GM19463 (cell line): ENCODE measurements at regions not wholly inside any gene's neighbourhood (a gene's known extent, or its start where the extent isn't known, plus 50 kb on each side); places are given as distances from the start of the nearest gene placed in this dataset.

Experiments used
- ATAC-seq: cut with Tn5 transposase; IDR thresholded peaks from one replicate; pipeline ENCODE4 v1.9.1; 2021; ENCODE audit warnings: mild to moderate bottlenecking, moderate library complexity; ENCODE audit not compliant: unreplicated experiment

DNA sequence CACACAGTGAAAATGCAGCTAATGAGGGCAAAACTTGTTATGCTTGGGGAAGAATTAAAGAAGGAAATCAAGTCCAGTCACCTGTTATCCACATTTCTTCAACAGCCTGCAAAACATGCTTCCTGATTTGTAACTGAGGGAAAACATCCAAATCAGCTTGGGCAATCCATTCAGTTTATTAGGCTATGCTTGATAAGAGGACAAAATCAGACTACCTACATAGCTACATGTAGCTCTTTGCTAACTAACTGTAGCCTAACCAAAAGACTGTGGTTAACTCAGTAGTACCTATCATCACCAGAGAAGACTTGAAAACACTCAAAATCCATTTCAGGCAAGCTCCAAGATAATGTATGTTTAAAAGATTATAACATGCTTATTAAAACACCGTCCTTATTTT, 436.4 kb downstream of the SHQ1 start:
- no peak for ATAC-seq

DNA sequence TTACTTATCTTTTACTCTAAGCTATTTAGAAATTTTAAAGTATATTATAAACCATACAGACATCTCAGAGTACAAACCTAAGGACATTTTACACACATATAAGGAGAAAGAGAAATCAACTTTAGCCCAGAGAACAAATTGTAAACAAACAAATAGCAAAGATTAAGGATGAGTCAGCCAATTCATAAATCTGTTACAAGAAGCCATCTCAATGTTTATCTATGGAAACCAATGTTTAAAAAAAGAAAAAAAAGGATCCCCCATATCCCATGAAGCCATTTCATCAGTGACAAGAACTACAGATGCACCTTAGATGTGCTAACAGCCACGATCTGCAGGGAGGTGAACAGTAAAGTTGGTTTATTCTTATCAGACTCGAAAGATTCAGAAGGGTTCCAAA, 437.1 kb downstream of the SHQ1 start:
- no peak for ATAC-seq

DNA sequence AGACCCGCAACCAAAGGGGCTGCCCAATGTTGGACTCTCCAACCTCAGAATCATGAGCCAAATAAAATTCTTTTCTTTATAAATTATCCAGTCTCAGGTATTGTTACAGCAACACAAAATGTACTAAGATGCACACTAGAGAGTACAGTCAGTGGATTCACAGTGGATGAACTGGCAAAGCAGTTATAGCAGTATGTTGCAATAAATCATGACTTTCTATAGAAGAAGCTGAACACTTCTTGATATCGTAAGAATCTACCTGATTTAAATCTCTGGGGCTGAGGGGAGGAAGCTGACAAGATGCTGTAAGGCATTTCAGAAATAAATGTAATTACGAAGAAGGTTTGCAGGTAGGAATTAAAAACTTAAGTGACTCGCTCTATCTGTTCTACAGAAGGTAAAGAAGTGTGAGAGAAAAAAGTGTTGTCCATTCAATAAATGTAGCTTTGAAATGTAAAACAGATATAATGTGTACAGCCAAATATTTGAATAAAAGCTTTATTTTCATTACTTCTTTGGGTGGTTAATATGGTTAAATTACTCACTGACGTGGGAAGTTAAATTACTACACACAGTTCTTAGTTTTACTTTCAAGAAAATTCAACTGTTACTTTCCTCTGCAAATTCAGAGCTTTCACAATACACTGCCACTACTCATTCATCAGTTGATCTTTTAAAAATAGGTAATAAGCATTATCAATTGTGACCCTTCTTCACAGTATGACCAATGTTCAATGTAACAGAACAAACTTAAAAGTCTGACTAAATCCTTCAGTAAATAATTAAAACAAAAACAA, 439.1 kb downstream of the SHQ1 start:
- no peak for ATAC-seq

DNA sequence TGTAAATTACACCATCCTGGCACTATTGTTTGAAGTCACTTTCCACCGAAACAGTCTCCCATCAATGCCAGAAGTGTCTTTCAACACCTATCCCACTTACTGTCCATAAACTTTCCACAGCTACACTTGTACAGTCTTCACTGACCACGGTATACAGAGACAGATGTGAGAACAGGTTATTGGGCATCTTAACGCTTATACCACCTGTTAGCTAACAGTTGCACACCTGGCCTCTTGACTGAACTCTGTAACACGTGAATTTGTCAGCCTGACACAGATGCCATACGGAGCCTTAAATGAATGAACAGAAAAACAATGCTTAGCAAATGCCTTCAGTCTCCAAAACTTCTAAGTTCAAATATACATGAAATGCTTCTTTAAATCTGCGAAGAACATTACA, 440.5 kb downstream of the SHQ1 start:
- ATAC-seq: no peak

DNA sequence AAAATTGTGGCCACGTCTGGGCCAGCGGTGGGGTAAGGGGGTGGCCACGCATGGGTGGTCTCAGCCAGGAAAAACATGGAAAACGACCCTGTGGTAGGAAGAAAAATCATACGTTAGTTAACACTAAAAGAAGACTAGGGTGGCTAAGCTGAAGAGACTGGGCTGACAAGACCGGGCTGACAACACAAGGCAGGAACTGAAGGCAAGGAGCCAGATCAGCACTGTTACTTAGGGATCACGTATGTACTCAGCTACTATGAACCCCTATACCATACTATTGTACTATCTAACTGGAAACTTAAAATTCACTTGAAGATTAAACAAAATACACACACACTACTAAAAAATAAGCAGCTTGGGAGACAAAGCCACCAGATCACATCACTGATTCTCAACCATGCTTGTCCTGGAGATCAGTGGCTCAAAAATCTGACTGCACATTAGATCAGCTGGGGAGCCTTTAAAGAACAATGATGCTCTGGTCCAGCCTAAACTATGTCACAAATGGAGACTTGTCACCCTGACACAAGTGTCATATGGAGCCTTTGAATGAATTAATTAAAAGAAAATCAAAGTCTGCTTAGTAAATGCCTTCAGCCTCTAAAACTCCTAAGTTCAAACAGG, 442.2 kb downstream of the SHQ1 start:
- no peak for ATAC-seq

DNA sequence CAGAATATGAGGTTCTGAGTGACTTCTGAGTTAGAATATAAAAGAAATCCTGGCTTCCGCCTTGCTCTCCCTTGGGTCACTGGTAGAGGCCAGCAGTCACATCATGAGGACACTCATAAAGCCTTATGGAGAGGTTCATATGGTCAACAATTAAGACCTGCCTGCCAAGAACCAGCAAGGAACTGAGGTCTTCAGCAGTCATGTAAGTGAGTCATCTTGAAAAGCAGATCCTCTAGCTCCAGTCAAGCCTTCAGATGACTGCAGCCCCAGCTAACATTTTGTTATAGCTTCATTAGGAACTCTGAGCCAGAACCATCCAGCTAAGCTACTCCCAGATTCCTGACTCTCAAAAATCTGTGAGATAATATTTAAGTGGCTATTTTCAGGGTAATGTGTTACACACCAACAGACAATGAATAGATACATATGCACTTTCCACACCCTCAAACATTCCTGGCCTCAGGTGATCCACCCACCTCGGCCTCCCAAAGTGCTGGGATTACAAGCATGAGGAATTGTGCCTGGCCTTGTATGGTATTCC, 447.2 kb downstream of the SHQ1 start:
- no peak for ATAC-seq

DNA sequence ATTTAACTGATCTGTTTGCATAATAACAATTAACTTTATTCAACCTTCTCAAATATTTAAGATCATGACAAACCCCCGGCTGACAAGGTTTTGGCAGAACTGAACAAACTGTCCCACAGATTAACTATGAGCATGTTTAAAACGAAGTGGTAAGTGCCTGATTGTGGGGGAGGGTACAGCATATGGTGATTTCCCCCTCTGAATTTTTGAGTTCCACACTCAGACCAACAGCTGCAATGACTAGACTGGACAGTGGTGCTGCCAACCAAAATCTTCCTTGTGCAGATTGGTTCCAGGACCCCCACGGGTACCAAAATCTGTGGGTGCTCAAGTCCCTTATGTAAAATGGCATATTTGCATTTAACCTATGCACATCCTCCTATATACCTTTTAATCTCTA, 449.5 kb downstream of the SHQ1 start:
- ATAC-seq: no peak

DNA sequence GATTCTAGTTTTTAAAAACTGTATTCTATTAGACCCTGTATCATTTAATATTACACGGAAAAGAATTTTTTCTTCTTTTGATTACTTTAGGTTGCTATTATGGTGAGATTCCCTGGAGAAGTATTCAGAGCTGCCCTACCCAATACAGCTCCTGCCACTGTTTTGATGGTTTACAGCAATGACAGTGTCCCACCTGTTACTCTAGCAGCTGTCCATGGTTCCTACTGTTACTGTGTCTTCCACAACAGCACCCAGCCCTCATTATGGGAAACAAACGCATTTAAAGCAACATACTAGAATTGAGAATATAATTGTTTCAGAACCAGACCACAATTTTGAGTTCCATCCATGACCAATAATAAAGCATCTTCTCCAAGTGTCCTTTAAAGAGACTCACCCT, 450.7 kb downstream of the SHQ1 start:
- no peak for ATAC-seq

DNA sequence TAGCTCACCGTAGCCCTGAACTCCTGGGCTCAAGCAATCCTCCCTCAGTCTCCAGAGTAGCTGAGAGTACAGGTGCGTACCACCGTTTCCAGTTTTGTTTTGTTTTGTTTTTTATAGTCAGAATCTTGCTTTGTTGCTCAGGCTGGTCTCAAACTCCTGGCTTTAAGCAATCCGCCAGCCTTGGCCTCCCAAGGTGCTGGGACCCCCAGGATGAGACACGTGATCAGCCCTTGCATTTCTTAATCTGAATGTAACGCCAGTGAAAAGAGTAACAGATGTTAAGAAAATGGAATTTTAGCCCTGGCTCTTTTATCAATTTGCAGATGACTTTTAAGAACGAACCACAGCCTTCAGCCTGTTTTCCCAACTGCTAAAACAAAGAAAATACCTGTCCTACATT, 451.3 kb downstream of the SHQ1 start:
- ATAC-seq: no peak

DNA sequence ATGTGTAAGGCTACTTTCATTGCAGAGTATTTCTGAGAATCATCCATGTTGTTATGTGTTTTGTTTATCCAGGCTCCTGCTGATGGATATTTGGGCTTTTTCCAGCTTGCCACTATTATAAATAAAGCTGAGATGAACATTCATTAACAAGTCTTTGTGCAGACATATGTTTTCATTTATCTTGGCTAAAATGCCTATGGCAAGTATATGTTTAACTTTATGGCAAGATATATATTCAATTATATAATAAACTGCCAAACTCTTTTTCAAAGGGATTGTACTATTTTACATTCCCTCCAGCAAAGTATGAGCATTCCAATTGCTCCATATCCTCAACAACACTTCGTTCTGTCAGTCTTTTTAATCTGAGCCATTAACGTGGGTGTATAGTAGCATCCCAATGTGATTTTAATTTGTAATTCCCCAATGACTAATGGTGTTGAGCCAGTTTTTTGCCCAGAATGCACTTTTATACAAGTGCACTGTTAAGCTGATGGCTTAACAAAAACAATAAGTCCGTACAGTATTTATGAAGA, 452.4 kb downstream of the SHQ1 start:
- no peak for ATAC-seq

DNA sequence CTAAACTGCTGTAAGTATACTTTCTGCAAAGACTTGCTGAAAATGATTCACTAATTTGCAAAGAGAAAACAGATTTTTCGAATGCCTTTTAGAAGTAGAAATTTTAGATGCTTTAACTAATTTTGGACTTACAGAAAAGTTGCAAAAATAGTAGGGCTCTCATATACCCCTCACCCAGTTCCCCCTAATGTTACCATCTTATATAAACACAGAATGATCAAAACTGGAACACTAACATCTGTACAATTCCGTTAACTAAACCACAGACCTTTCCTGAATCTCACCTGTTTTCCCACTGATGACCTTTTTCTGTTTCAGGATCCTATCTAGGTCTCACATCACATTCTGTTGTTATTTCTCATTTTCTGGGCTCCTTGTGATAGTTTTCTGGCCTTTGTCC, 454.8 kb downstream of the SHQ1 start:
- no peak for ATAC-seq

DNA sequence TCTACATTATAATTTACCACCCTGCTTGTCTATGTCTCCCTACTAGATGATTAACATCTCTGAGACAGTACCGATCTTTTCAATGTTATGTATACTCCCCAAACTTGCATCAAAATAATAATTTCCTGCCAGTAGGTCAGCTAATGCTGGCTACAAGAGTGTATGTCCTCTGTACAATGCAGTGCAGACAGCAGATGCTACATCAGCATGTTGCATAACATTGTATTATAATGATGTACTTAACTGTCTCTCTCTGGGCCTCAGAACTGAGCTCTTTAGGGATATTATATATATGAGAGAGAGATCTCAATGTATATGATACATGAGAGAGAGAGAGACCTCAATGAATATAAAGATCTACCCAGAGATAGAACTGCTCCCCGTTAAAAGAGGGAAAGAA, 456.6 kb downstream of the SHQ1 start:
- ATAC-seq: no peak

DNA sequence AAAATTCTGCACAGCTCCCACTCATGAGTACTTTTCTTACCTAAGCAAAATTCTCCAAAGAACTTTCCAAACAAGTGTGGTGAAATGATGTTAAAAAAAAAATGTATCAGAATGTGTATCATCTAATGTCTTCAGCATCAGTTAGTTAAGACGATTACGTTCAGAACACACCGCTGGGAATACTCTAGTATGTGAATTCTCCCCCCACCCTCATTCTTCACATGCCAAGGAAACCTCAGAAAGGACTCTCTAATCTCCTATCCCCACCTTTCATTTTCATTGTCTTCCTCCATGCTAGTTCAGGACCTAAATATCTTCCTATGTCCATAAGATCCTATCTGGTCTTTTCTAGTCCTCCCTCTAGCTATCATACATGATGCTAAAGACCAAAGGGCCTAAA, 457.4 kb downstream of the SHQ1 start:
- ATAC-seq: no peak

DNA sequence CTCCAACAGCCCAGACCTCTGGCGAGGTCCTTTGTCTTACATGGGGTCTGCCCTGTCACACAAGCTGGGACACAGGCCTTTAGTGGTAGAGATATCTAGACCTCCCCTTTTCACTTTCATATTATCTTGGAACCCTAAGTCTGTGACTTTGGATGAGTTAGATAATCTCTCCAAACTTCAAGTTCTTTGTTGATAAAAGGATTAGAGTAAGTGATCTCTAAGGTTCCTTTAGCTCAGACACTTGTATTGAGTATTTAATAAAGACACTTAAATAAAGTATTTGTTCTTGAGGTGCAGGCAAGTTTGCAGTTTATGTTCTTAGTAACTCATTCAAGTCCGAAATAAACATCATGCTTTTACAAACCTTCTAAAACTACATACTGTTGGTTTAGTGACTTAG, 459.6 kb downstream of the SHQ1 start:
- ATAC-seq: no peak

DNA sequence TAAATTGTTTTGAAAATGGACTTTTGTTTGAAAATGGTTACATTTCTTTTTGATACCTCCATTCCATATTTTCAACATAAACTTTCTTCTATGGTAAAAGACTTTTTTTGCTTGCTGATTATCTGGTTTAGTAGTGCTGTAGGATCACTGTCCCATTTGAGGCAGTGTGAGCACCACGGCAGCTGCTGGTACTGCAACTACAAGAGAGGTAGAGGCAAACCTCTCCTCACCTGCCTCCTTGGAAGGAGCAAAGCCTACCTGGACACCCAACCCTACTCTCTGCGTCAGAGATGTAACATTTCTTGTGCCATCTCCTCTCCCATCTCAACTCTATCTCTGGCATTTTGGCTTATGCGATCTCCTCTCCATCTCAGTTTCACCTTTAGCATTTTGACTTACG, 460.1 kb downstream of the SHQ1 start:
- no peak for ATAC-seq

DNA sequence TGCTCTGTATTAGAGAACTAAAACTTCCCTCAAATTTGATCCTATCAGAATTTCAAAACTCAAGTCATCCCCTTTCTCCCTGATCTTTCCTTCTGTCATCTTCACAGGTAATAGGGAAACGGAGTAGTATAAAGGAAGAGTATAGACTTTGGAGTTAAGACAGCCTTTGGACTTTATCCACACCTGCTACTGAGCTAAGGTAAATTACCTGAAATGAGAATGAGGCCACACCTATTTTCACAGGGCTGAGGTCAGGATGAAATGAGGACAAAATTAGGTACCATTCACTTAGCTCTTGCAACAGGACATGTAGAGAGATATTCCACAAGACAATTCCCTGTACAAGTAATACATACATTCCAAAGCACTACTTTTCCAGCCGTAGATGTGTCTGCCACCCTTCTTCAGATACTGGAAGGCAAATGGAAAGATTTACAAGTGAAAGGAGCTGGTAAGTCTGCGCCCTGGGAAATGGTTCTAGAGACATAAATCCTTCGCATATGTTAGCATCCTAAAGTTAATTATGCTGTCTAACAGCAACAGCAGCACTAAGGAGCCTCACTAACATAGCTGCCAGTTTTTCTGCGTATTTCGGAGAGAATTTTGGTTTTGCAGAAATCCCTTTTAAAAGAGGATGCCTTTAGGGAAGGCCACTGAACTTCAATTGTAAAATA, 461.8 kb downstream of the SHQ1 start:
- ATAC-seq: no peak

DNA sequence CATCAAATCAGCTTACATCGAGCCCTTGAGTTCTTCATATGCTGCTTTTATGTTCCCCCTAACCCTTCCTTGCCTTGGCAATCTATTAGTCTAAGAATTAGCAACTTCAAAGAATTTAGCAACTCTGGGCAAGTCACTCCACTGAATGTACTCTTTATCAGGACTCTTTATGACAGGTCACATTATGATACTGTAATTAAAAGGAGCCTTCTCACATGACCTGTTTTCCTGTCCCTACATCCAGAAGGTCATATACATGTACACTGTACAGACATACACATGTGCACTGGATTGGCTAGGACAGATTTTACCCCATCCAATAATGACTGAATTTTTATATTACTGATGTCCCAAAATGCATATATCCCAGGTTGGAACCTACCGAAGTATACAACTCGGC, 463.1 kb downstream of the SHQ1 start:
- ATAC-seq: no peak

DNA sequence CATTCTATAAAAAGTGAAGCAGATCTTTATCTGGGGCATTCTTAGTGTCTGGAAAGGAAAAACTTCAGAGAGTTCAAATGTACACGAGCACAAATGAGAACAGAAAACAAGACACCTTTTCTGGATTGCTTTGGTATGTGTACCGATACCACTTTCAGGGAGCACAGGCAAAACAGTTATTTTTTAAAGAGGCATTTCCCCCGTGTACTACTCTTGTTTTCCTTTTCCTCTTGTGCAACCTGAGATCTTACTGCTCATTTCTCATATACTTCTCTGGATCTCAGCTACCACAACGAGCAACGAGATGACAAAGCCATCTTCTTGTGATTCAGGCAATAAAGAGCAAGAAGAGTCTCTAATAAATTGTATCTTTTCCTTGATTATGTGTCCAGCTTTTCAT, 463.6 kb downstream of the SHQ1 start:
- ATAC-seq: no peak

DNA sequence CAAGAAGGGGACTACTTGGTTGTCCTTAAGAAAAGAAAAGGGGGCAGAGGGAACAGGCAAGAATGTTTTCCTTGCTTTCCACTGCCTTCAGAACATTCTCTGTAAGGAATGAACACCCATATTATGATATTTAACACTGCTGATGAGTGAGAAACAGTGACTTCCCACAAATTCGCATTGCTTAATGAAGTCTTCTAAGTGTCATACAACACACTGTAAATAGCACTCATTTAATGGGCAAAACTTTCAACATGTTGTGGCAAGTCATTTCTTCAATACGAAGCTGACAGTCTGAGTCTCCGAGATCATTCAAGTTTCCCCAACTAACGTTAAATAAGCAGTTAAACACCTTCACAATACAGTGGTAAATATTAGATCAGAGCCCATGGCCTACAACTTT, 464.4 kb downstream of the SHQ1 start:
- no peak for ATAC-seq

DNA sequence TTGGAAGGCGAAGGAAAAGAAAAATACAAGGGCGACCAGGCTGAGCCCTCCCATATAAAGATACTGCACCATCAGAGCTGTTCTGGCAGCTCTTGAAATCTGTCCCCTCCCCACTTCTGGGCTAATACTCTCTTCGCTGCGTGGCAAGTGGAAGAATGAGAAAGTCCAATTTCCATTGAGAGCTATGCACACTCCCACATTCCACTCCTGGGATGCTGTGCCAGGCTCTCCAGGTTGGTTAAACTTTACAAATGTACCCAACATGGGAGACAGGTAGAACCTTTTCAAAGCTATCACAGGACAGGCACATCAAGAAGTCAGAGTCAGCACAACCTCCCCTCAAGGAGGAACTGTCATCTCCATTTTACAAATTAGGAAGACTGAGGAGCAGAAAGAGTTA, 465.0 kb downstream of the SHQ1 start:
- ATAC-seq: no peak

DNA sequence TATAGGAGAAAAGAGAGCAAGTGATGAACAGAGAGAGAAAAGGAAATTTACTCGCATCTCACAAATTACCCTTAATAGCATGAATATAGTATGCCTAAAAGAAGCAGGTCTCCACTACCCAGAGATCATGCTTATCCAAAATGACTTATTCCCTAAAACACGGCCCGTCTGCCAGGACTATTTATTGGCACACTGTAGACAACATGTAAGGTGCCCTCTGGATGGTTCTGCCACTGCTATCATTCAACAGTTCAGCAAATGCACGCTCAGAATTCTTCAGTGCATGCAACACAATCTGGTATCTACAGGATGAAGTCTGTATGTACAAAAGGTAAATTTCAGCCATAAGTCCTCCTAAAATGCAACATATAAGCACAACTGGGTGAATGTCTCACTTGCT, 465.8 kb downstream of the SHQ1 start:
- ATAC-seq: no peak

DNA sequence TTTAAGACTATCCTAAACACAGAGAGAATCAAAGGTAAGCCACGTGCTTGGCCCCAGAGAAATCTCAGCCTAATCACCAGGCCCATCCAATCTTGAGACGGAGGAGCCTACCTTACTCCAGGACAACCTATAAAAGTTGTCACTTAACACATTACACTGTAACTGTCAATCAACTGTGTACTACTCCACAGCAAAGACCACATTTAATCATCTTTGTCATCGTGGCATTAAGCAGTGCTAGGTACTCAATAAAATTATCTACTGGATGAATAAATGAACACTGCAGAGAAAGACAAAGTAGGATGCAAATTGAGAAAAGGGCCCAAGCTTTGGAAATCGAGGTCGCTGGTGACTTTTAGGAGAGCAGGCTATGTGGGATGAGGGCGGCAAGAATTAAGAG, 466.7 kb downstream of the SHQ1 start:
- ATAC-seq: no peak
